Nephron (organoid): ENCODE measurements at regions not wholly inside any gene's neighbourhood (a gene's known extent, or its start where the extent isn't known, plus 50 kb on each side); places are given as distances from the start of the nearest gene placed in this dataset.

Experiments
- H3K27ac Mint-ChIP-seq, 3 experiments: 2 replicates each; pipeline ENCODE4 v1.8.0; 2020; ENCODE audit warnings: mixed read lengths in 3 of 3, mild to moderate bottlenecking in 2 of 3, moderate library complexity in 1 of 3
- H3K27me3 Mint-ChIP-seq: 2 replicates; pipeline ENCODE4 v1.8.0; 2021; ENCODE audit warnings: low read depth, mild to moderate bottlenecking, moderate library complexity, mixed read lengths
- H3K36me3 Mint-ChIP-seq: 2 replicates; pipeline ENCODE4 v1.8.0; 2020; ENCODE audit warnings: low read depth, mixed read lengths
- H3K4me1 Mint-ChIP-seq: 2 replicates; pipeline ENCODE4 v1.8.0; 2020; ENCODE audit warnings: mixed read lengths
- H3K4me3 Mint-ChIP-seq, 3 experiments: 2 replicates each; pipeline ENCODE4 v1.8.0; 2020; ENCODE audit warnings: mild to moderate bottlenecking in 3 of 3, mixed read lengths in 3 of 3, moderate library complexity in 2 of 3
- H3K9me3 Mint-ChIP-seq: 2 replicates; pipeline ENCODE4 v1.8.0; 2020; ENCODE audit warnings: mixed read lengths
- CTCF ChIP-seq, 3 experiments: fragments of 200-600 bp; sonication (generic); IDR thresholded peaks; one replicate each; pipeline ENCODE4 v1.5.0; 2021; ENCODE audit warnings: antibody characterized with exemption in 3 of 3; ENCODE audit not compliant: unreplicated experiment in 3 of 3

DNA sequence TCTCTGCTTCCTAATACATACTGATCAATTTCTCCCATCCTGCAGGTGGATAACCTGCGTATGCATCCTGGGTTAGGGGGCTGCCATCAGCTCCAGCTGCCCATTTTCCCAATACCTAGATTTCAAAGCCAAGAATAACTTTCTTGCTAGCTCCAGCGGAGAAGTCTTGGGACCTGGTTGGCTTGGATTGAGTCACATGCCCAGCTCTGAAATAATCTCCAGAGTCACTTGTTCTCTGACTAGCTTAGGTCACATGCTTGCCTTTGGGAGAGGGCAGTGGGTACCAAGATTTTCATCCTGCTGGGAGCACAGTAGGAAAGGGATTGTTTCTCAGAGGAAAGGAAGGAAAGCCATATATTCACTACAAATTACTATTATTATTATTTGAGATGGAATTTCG, 70.0 kb upstream of the ELAC2 start:
- H3K36me3 Mint-ChIP-seq: no peaks in the 10 kb centered on the region
- no peak for TF ChIP-seq CTCF (IDR thresholded peaks at IDR 0.05; ENCODE audit: unreplicated experiment in 3 of 3)
- no peak overlapping the region for H3K4me3 Mint-ChIP-seq
- H3K27me3 Mint-ChIP-seq: peaks cover 16% of the 10 kb centered on the region
- H3K4me1 Mint-ChIP-seq: no peaks in the 10 kb centered on the region
- peaks cover 4% of the 10 kb centered on the region for H3K9me3 Mint-ChIP-seq
- H3K27ac Mint-ChIP-seq: no peak overlapping the region

DNA sequence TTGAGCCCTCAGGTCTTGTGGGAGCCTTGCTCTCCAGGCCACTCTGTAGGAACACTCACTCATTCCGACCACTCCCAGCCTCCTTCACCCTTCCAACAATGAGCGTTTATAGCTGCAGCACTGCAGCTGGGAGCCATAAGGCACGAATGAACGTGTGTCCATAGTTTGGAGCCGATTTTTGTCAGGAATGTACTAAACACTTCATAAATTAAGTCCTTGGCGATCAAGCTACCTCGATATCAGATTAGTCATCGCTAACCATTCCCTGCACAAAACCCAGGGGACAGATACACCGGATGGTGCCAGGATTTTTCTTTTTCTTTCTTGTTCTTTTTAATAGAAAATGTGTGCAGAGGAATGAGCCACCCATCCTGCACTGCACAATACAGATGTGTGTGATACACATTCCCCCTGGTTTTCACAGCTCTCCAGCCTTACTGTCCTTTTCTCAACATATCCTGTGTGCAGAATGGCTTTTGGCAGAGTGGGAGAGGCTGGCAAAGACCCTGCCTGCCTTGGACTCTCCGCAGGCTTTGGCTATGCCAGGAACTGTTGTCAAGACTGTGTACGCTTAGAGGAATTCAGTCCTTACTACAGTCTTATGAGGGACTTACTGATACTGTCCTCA, 68.4 kb upstream of the ELAC2 start:
- no peak overlapping the region for H3K27ac Mint-ChIP-seq
- TF ChIP-seq CTCF (IDR thresholded peaks at IDR 0.05; ENCODE audit: unreplicated experiment in 3 of 3): no peak
- peaks cover 6% of the 10 kb centered on the region for H3K4me1 Mint-ChIP-seq
- peaks cover 4% of the 10 kb centered on the region for H3K9me3 Mint-ChIP-seq
- no peaks in the 10 kb centered on the region for H3K36me3 Mint-ChIP-seq
- H3K4me3 Mint-ChIP-seq: no peak overlapping the region
- peaks cover 16% of the 10 kb centered on the region for H3K27me3 Mint-ChIP-seq

- peaks cover 6% of the 10 kb centered on the region for H3K4me1 Mint-ChIP-seq
- H3K36me3 Mint-ChIP-seq: no peaks in the 10 kb centered on the region
- TF ChIP-seq CTCF (IDR thresholded peaks at IDR 0.05; ENCODE audit: unreplicated experiment in 3 of 3): no peak
- H3K27me3 Mint-ChIP-seq: peaks cover 18% of the 10 kb centered on the region
- no peak overlapping the region for H3K27ac Mint-ChIP-seq
- peaks cover 4% of the 10 kb centered on the region for H3K9me3 Mint-ChIP-seq
- no peak overlapping the region for H3K4me3 Mint-ChIP-seq
Measured at GRCh38 chr17:13085578-13085977, 67.8 kb upstream of the ELAC2 start.

DNA sequence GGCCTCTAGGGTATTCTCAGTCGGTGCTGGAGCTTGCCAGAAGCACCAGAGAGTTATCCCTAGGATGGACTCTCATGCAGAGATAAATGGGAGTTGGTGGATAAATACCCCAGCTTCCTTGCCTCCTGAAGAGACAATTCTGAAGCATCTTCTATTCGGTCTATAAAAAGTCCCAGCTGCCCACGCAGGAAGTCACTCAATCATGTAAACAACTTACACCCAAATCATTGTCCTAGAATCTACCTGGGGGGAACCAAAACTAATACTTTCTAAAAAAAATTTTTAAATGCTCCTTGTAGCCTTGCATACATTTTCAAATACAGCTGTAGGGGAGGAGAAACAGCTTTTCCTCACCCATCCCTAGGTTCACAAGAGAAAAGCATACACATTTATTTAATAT, 66.6 kb upstream of the ELAC2 start:
- H3K36me3 Mint-ChIP-seq: no peaks in the 10 kb centered on the region
- no peak for TF ChIP-seq CTCF (IDR thresholded peaks at IDR 0.05; ENCODE audit: unreplicated experiment in 3 of 3)
- H3K4me1 Mint-ChIP-seq: peaks cover 6% of the 10 kb centered on the region
- H3K4me3 Mint-ChIP-seq: no peak overlapping the region
- no peak overlapping the region for H3K27ac Mint-ChIP-seq
- peaks cover 16% of the 10 kb centered on the region for H3K27me3 Mint-ChIP-seq
- peaks cover 4% of the 10 kb centered on the region for H3K9me3 Mint-ChIP-seq

DNA sequence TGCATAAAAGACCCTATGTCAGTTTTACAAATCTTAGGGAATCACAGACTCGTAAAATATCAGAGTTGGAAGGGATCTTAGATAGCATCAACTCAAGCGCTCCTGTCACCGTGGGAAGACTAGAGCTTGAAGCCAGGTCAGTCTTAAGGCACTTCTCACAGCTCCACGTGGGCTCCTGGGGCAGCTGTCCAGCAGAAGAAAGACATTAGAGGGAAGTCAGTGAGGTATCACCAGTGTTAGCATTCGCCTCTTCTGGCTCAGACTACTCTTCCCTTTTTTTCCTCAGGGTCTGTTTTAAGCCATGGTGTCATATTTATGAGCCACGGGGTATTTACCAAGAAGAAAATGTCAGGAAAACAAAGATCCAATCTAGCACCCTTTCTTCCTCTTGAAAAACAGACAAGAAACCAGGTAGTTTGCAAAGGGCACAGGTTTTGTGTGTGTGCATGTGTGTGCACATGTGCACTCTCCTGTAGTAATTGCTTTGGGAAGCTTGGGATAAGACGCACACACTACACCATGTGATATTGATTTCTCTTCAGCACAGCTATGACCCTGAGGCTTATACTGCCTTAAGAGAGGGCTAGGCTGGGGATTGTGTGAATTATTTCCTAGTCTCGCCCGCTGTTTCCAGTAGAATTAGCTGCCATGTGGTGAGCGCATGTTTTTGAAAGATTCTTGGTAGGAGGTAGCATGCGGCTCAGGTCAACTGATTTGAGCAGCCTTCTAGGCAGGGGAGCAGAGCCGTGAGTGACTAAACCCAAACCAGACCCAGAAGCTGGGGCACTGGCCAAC, 61.0 kb upstream of the ELAC2 start:
- H3K4me3 Mint-ChIP-seq: no peak overlapping the region
- no peak overlapping the region for H3K27ac Mint-ChIP-seq
- H3K27me3 Mint-ChIP-seq: peaks cover 4% of the 10 kb centered on the region
- TF ChIP-seq CTCF (IDR thresholded peaks at IDR 0.05; ENCODE audit: unreplicated experiment in 3 of 3): no peak
- H3K36me3 Mint-ChIP-seq: no peaks in the 10 kb centered on the region
- peaks cover 6% of the 10 kb centered on the region for H3K4me1 Mint-ChIP-seq
- H3K9me3 Mint-ChIP-seq: no peaks in the 10 kb centered on the region

- no peaks in the 10 kb centered on the region for H3K36me3 Mint-ChIP-seq
Measured at GRCh38 chr17:13076905-13077304, 59.1 kb upstream of the ELAC2 start.

More at GRCh38 chr17:13076905-13077304, 59.1 kb upstream of the ELAC2 start:
- Mint-ChIP-seq H3K27me3 (peaks cover 4% of the 10 kb centered on the region), H3K9me3 (no peaks in the 10 kb centered on the region), H3K4me3 (no peak overlapping the region), H3K27ac (no peak overlapping the region), H3K4me1 (peaks cover 17% of the 10 kb centered on the region)
- TF ChIP-seq CTCF (IDR thresholded peaks at IDR 0.05; ENCODE audit: unreplicated experiment in 3 of 3): no peak
